GM12875 (cell line): ENCODE measurements at regions not wholly inside any gene's neighbourhood (a gene's known extent, or its start where the extent isn't known, plus 50 kb on each side); places are given as distances from the start of the nearest gene placed in this dataset.

Source experiments
- H3K4me3 ChIP-seq: one replicate; pipeline ENCODE4 v1.5.1; 2011; ENCODE audit warnings: low read depth, low read length, control low read depth
- CTCF ChIP-seq: IDR thresholded peaks from 2 replicates; pipeline ENCODE4 v1.5.1; 2011; ENCODE audit warnings: low read depth, mild to moderate bottlenecking, control low read depth, inconsistent platforms, low read length, moderate library complexity, borderline replicate concordance; ENCODE audit not compliant: insufficient read depth

- TF ChIP-seq CTCF, result no peak
- no peak overlapping the region for H3K4me3 ChIP-seq
Measured at GRCh38 chr4:114527170-114527569, 71.4 kb upstream of the UGT8 start.

GRCh38 chr4:114527637-114528036, 71.0 kb upstream of the UGT8 start:
- TF ChIP-seq CTCF, result no peak
- no peak overlapping the region for H3K4me3 ChIP-seq

- TF ChIP-seq CTCF, result no peak
- no peak overlapping the region for H3K4me3 ChIP-seq
Measured at GRCh38 chr4:114535725-114536124, 62.9 kb upstream of the UGT8 start.

DNA sequence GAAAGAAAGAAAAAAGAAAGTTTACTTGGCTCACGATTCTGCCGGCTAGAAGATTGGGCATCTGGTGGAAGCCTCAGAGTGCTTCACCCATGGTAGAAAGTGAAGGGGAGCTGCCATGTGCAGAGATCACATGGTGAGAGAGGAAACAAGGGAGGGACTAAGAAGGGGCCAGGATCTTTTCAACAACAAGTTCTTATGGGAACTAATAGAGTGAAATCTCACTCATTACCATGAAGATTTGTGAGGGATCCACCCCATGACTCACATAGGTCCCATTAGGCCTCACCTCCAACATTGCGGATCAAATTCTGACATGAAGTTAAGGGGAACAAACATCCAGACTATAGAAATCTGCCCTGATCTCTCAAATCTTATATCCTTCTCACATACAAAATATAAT, 61.3 kb upstream of the UGT8 start:
- no peak for TF ChIP-seq CTCF
- H3K4me3 ChIP-seq, result no peak overlapping the region

GRCh38 chr4:114538012-114538617, 60.5 kb upstream of the UGT8 start:
- no peak for TF ChIP-seq CTCF
- no peak overlapping the region for H3K4me3 ChIP-seq

GRCh38 chr4:114539985-114540384, 58.6 kb upstream of the UGT8 start:
- TF ChIP-seq CTCF, result no peak
- no peak overlapping the region for H3K4me3 ChIP-seq

DNA sequence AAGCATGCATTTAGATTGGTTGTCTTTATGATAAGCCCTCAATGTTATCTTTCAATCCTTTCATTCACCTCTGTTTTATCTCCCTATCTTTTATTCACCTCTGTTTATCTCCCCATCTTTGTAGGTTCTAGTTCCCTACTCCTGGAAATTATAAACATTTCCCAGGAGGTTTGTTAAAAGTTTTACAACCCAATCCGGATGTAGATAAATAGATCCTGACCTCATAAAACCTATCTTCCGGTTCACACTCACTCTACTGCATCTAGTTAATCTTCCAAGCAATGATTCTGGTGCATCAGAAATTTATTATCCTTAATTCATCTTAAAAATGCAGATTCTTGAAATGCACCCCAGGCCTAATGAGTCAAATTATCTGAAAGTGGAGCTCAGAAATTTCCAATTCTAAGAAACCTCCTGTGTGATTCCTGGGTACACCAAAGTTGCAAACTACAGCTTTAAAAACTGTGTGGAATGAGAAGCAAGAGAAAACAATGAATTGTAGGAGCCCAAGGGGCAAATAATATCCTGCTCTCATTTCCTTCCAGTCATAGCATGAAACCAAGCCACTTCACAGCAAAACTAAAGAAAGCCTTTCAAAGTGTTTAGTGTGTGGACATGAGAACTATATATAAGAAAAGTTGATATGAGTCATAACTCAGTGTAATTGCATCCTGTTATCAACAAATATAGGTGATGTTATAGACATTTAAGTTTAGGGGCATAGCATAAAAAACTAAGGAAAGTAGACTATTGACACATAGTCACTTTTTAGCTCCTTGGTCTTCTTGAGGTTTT, 51.1 kb upstream of the UGT8 start:
- no peak overlapping the region for H3K4me3 ChIP-seq
- no peak for TF ChIP-seq CTCF
